CD14-positive monocyte (primary cell): ENCODE measurements at regions not wholly inside any gene's neighbourhood (a gene's known extent, or its start where the extent isn't known, plus 50 kb on each side); places are given as distances from the start of the nearest gene placed in this dataset.
"Not testable (repeated sequence)": the region's sequence is repeated elsewhere in the genome, so short reads cannot be mapped to it uniquely, and the experiment has no call there.

Source experiments
- DNase-seq, 3 donors: peaks; one replicate each; pipeline ENCODE4 v3.0.0-alpha.2; 2011 to 2022
- H2AFZ ChIP-seq: 2 replicates; pipeline ENCODE4 v1.6.0; 2012; ENCODE audit warnings: mild to moderate bottlenecking, low read depth, low read length, inconsistent platforms; ENCODE audit not compliant: insufficient read depth, poor library complexity, severe bottlenecking
- H3K27ac ChIP-seq, 2 donors: 1 replicate in 1 of 2; 2 replicates in 1 of 2; pipeline ENCODE4 v1.5.1; 2012 to 2013; ENCODE audit warnings: low read length in 2 of 2, control low read depth in 1 of 2, inconsistent platforms in 1 of 2, low read depth in 1 of 2, mild to moderate bottlenecking in 1 of 2
- H3K27me3 ChIP-seq, 2 donors: one replicate each; pipeline versions ENCODE4 v1.6.0 to v1.6.1; 2011 to 2013; ENCODE audit warnings: low read length in 2 of 2; ENCODE audit not compliant: control insufficient read depth in 2 of 2, insufficient read depth in 2 of 2
- H3K36me3 ChIP-seq, 2 donors: replicated peaks in 1 of 2; 1 replicate in 1 of 2; 2 replicates in 1 of 2; pipeline versions ENCODE4 v1.5.1 to v1.6.1; 2012 to 2013; ENCODE audit warnings: low read length in 2 of 2, control low read depth in 1 of 2, inconsistent platforms in 1 of 2, mild to moderate bottlenecking in 1 of 2; ENCODE audit not compliant: insufficient read depth in 2 of 2, control insufficient read depth in 1 of 2
- H3K4me1 ChIP-seq, 2 donors: 1 replicate in 1 of 2; 2 replicates in 1 of 2; pipeline versions ENCODE4 v1.5.1 to v1.6.1; 2012 to 2013; ENCODE audit warnings: low read length in 2 of 2, control low read depth in 1 of 2, inconsistent platforms in 1 of 2, mild to moderate bottlenecking in 1 of 2, moderate library complexity in 1 of 2; ENCODE audit not compliant: insufficient read depth in 2 of 2, control insufficient read depth in 1 of 2
- H3K4me2 ChIP-seq: replicated peaks from 2 replicates; pipeline ENCODE3; 2012; ENCODE audit warnings: low read length, moderate library complexity, mild to moderate bottlenecking; ENCODE audit not compliant: poor library complexity, severe bottlenecking; ENCODE audit errors: extremely low read depth
- H3K4me3 ChIP-seq, 3 experiments: fragments of 200-600 bp in 1 of 3; sonication (generic) in 1 of 3; replicated peaks in 1 of 3; 1 replicate in 2 of 3; 2 replicates in 1 of 3; pipeline ENCODE4 v1.5.1; 2011 to 2013; ENCODE audit warnings: low read length in 3 of 3, mild to moderate bottlenecking in 3 of 3, control low read depth in 2 of 3, low read depth in 2 of 3, inconsistent platforms in 1 of 3, moderate library complexity in 1 of 3
- H3K79me2 ChIP-seq: 2 replicates; pipeline ENCODE4 v1.6.0; 2012; ENCODE audit warnings: mild to moderate bottlenecking, control low read depth, inconsistent platforms, low read length, moderate library complexity; ENCODE audit not compliant: insufficient read depth
- H3K9ac ChIP-seq: 2 replicates; pipeline ENCODE4 v1.6.0; 2017; ENCODE audit warnings: low read length, mild to moderate bottlenecking; ENCODE audit not compliant: insufficient read depth, poor library complexity, severe bottlenecking
- H3K9me3 ChIP-seq, 2 donors: replicated peaks in 1 of 2; 1 replicate in 1 of 2; 2 replicates in 1 of 2; pipeline versions ENCODE4 v1.5.1 to v1.6.1; 2012 to 2013; ENCODE audit warnings: low read length in 2 of 2, control low read depth in 1 of 2; ENCODE audit not compliant: control insufficient read depth in 1 of 2, insufficient read depth in 1 of 2
- H4K20me1 ChIP-seq: 2 replicates; pipeline ENCODE4 v1.6.0; 2012; ENCODE audit warnings: mild to moderate bottlenecking, low read length, control low read depth, moderate library complexity; ENCODE audit not compliant: insufficient read depth
- H3K27ac Mint-ChIP-seq, 7 donors: one replicate each; pipeline ENCODE4 v1.8.0; 2020; ENCODE audit warnings: mild to moderate bottlenecking in 7 of 7, mixed read lengths in 7 of 7, moderate library complexity in 6 of 7, inconsistent platforms in 2 of 7
- H3K27me3 Mint-ChIP-seq, 3 donors: one replicate each; pipeline ENCODE4 v1.8.0; 2021 to 2022; ENCODE audit warnings: low read depth in 3 of 3, mild to moderate bottlenecking in 3 of 3, mixed read lengths in 3 of 3, moderate library complexity in 3 of 3, inconsistent platforms in 1 of 3
- H3K36me3 Mint-ChIP-seq, 2 donors: one replicate each; pipeline ENCODE4 v1.8.0; 2020; ENCODE audit warnings: mixed read lengths in 2 of 2, inconsistent platforms in 1 of 2, mild to moderate bottlenecking in 1 of 2
- H3K4me1 Mint-ChIP-seq: one replicate; pipeline ENCODE4 v1.8.0; 2020; ENCODE audit warnings: mild to moderate bottlenecking, mixed read lengths
- H3K4me3 Mint-ChIP-seq, 2 donors: one replicate each; pipeline ENCODE4 v1.8.0; 2020; ENCODE audit warnings: mild to moderate bottlenecking in 2 of 2, mixed read lengths in 2 of 2, moderate library complexity in 1 of 2
- H3K9me3 Mint-ChIP-seq, 7 donors: one replicate each; pipeline ENCODE4 v1.8.0; 2020 to 2022; ENCODE audit warnings: mixed read lengths in 7 of 7, mild to moderate bottlenecking in 6 of 7, moderate library complexity in 6 of 7, inconsistent platforms in 2 of 7
- CTCF ChIP-seq: fragments of 200-600 bp; IDR thresholded peaks from one replicate; pipeline ENCODE4 v1.8.0; 2022; ENCODE audit warnings: antibody characterized with exemption, mild to moderate bottlenecking
- WGBS: methylation state at CpG from one replicate; pipeline ENCODE4 v1.1.5; 2013; ENCODE audit warnings: missing lambda C conversion rate; ENCODE audit not compliant: insufficient coverage; 5-methylcytosine and 5-hydroxymethylcytosine counted together
- intact Hi-C, 2 donors: fragments of 100-400 bp; cut with micrococcal nuclease; formaldehyde crosslinking; loops; one replicate each; pipeline versions ENCODE4 v1.15.0 to v1.15.1; 2023

DNA sequence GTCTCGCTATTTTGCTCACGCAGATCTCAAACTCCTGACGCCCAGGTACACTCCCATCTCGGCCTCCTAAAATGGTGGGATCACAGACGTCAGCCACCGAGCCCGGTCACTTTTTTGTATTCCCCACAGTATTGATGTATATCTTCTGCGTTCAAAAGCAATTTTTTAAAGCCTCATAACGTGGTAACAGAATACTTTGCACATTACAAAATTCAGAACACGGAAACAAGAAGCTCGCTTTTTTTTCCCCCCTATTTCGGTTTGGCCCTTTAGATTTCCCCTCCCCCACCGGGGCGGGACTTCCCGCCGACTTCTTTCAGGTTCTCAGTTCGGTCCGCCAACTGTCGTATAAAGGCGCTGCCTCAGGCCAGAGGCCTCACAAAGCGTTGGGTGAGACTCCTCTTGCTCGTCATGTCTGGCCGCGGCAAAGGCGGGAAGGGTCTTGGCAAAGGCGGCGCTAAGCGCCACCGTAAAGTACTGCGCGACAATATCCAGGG is 88.4 kb downstream of the OR2B2 start:
- H3K27me3 Mint-ChIP-seq, H3K36me3 Mint-ChIP-seq, H3K9me3 Mint-ChIP-seq, H3K27me3 ChIP-seq, intact Hi-C loops, H3K9ac ChIP-seq, H3K4me1 ChIP-seq, H3K9me3 ChIP-seq, H3K79me2 ChIP-seq, H4K20me1 ChIP-seq, H3K36me3 ChIP-seq: not testable (repeated sequence)
- H3K4me1 Mint-ChIP-seq: peaks cover 23% of the 10 kb centered on the region
- Histone ChIP-seq H3K27ac (peak overlapping the region; percentile 11 to 72), H3K4me3 (peak overlapping the region; percentile 56 to 86 (median 68)), H2AFZ (peak overlapping the region; percentile 75), H3K4me2 (peak overlapping the region; percentile 70)
- peak overlapping the region; percentile 85 to 95 (median 91) for H3K27ac Mint-ChIP-seq
- 4% methylated on average over 11 of the region's 31 CpGs for WGBS
- peak; percentile 24 to 35 (median 25) for DNase-seq
- H3K4me3 Mint-ChIP-seq: peak overlapping the region; percentile 84 to 90

DNA sequence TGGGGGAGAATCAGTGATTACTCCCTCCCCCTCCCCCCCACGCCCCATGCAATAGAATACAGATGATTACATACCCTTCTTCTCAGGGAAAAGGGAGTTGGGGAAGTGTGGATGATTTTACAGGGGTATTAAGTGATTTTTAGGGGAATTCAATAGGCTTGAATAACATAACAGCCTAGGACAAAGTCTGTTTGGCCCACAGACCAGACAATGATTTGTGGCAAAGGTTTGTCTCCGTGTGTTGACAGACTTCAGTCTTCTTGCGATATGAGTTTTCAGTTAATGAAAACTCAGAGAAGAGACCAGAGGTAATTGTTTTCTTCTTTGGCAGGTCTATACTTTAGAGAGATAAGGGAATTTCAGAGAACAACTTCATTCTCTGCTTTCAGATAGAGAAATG is 95.3 kb downstream of the OR2B2 start:
- Histone ChIP-seq H3K4me2 (no peak overlapping the region), H3K27me3 (no peaks in the 10 kb centered on the region), H3K9ac (no peak overlapping the region), H3K4me1 (peaks cover 10 to 15% of the 10 kb centered on the region in 2 donors), H3K27ac (no peak overlapping the region), H3K79me2 (no peaks in the 10 kb centered on the region), H3K36me3 (no peaks in the 10 kb centered on the region), H3K9me3 (peaks cover 0 to 9% of the 10 kb centered on the region in 2 donors), H4K20me1 (no peaks in the 10 kb centered on the region), H3K4me3 (no peak overlapping the region), H2AFZ (no peak overlapping the region)
- peaks cover 0 to 2% (median 0%) of the 10 kb centered on the region in 3 donors for H3K27me3 Mint-ChIP-seq
- H3K4me3 Mint-ChIP-seq: no peak overlapping the region
- peaks cover 23% of the 10 kb centered on the region for H3K4me1 Mint-ChIP-seq
- TF ChIP-seq CTCF: no peak
- WGBS: 100% methylated on average over 1 of the region's 3 CpGs
- no peak overlapping the region for H3K27ac Mint-ChIP-seq
- peaks cover 0 to 9% (median 2%) of the 10 kb centered on the region in 7 donors for H3K9me3 Mint-ChIP-seq
- DNase-seq: no peak
- no peaks in the 10 kb centered on the region for H3K36me3 Mint-ChIP-seq
- intact Hi-C loops: loop anchor here in 1 of 2 donors (2.0 kb wide), 1 partner anchor 14 kb away; a partner anchor contains a TSS
